ENCODE measurements at regions not wholly inside any gene's neighbourhood (a gene's known extent, or its start where the extent isn't known, plus 50 kb on each side); places are given as distances from the start of the nearest gene placed in this dataset.

DNA sequence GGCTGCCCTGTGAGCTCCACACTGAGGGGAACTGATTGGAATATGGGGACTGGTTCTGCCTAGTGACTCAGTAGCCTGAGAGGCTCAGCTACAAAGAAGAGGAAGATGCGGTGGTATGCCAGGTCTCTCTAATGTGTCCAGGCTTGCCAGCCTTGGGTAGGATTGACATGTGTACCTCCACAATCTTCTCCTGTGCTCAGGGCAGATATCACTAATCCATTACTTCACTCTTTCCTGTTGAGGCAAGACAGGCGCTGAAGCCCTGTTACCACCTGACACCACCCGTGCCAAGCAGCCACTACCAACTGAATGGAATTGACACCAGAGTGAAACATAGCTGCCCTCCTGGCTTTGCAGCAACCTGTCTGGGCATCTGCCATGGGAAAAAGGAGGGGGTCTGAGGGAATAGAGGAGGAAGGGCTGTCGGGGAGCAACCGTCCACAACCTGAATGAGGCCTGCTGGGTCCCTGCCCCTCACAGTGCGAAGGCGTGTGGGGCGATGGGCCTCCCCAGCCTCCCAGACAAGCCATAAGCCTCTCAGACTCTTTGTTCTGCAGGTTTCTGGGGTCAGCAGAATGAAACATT is 114.7 kb upstream of the CXCL14 start:
- Histone ChIP-seq H4K91ac (replicated peaks; ENCODE audit: insufficient read length, low read length) (no peak overlapping the region), H4K20me1 (replicated peaks in 1 of 2; ENCODE audit: control insufficient read depth in 1 of 2, insufficient read depth in 2 of 2, low read length in 2 of 2) (no peaks in the 10 kb centered on the region), H3K4me2 (ENCODE audit: insufficient read depth in 1 of 2, low read depth in 2 of 2, low read length in 2 of 2) (no peak overlapping the region), H2BK20ac (ENCODE audit: low read length) (no peak overlapping the region), H3K4me3 (ENCODE audit: extremely low read depth in 1 of 4, insufficient read depth in 2 of 4, low read depth in 3 of 4, low read length in 4 of 4) (no peak overlapping the region), H3K27me3 (replicated peaks in 1 of 4; ENCODE audit: control insufficient read depth in 3 of 4, extremely low read depth in 1 of 4, insufficient read depth in 3 of 4, low read length in 3 of 4) (no peaks in the 10 kb centered on the region), H2AK5ac (ENCODE audit: low read depth, low read length) (no peak overlapping the region), H2AFZ (ENCODE audit: low read length) (no peak overlapping the region), H3K4ac (replicated peaks; ENCODE audit: insufficient read length, low read depth, low read length) (no peak overlapping the region), H2BK120ac (replicated peaks; ENCODE audit: low read depth, low read length) (no peak overlapping the region), H3K23ac (ENCODE audit: insufficient read length) (no peak overlapping the region), H2BK15ac (ENCODE audit: low read length) (no peak overlapping the region), H3K14ac (ENCODE audit: insufficient read length) (no peak overlapping the region), H3K4me1 (replicated peaks in 1 of 4; ENCODE audit: control insufficient read depth in 3 of 4, insufficient read depth in 4 of 4, low read length in 3 of 4) (peaks cover 0 to 2% (median 0%) of the 10 kb centered on the region in 4 experiments; a peak in 1 of 7 replicates), H3K27ac (ENCODE audit: low read depth, low read length) (no peak overlapping the region), H2BK12ac (ENCODE audit: low read depth, low read length) (no peak overlapping the region), H3K79me1 (ENCODE audit: low read depth, low read length) (no peaks in the 10 kb centered on the region), H3K56ac (replicated peaks; ENCODE audit: insufficient read length, low read depth, low read length) (no peak overlapping the region), H3K23me2 (ENCODE audit: low read depth, low read length) (no peaks in the 10 kb centered on the region), H3K9me3 (ENCODE audit: insufficient read depth in 2 of 2, low read depth in 1 of 2, low read length in 1 of 2) (no peaks in the 10 kb centered on the region), H4K5ac (ENCODE audit: insufficient read length, low read depth, low read length) (no peak overlapping the region), H3K9ac (replicated peaks in 1 of 4; ENCODE audit: extremely low read depth in 1 of 4, low read depth in 3 of 4, low read length in 3 of 4) (no peak overlapping the region), H3K36me3 (ENCODE audit: control insufficient read depth in 2 of 4, insufficient read depth in 4 of 4, low read length in 3 of 4) (no peaks in the 10 kb centered on the region), H3K79me2 (ENCODE audit: control insufficient read depth in 1 of 2, insufficient read depth in 2 of 2, low read length in 2 of 2) (no peaks in the 10 kb centered on the region), H3K18ac (ENCODE audit: extremely low read depth, low read length) (no peak overlapping the region), H4K8ac (ENCODE audit: extremely low read depth, insufficient read depth, low read length) (no peak overlapping the region), H2BK5ac (ENCODE audit: low read depth, low read length) (no peak overlapping the region)
- POLR2A ChIA-PET (ENCODE audit: partially characterized antibody): no interaction called here
- no peak for TF ChIP-seq SIRT6 (IDR thresholded peaks at IDR 0.05; ENCODE audit: low read length)
- no peak for FAIRE-seq
- CTCF ChIA-PET (ENCODE audit: partially characterized antibody): interaction anchor here (1.1 kb wide), 1 partner anchor 137 kb away, joined by 3 read pairs; no protein-coding TSS in a partner anchor
- 85% methylated on average over 8 of the region's 8 CpGs; no CpG with 5 or more reads in 1 of the 2 experiments for WGBS, 2 experiments (ENCODE audit: extremely low coverage in 1 of 2, insufficient coverage in 1 of 2, insufficient read length in 1 of 2, insufficient replicate concordance in 2 of 2, low coverage in 1 of 2, low lambda C conversion rate in 2 of 2, missing lambda C conversion rate in 1 of 2)
- DNase-seq (ENCODE audit: low read depth in 1 of 2, low spot score in 2 of 2): peak in 1 of 2 experiments; percentile 20

All from H1 (cell line).